Left lung (tissue), 4 donors: ENCODE measurements at regions not wholly inside any gene's neighbourhood (a gene's known extent, or its start where the extent isn't known, plus 50 kb on each side); places are given as distances from the start of the nearest gene placed in this dataset.
A peak's percentile ranks its signal among the peaks of the same experiment; 100 is the strongest.

Source experiments
- ATAC-seq: fragments of 200-7000 bp; cut with Tn5 transposase; one replicate; pipeline ENCODE4 v1.9.1; 2020; ENCODE audit warnings: moderate library complexity
- DNase-seq, 4 donors: peaks; one replicate each; pipeline ENCODE4 v3.0.0-alpha.2; 2013 to 2020
- H3K27ac ChIP-seq, 2 donors: fragments of 200-600 bp; sonication (generic) in 1 of 2; one replicate each; pipeline versions ENCODE4 v1.5.0 to v1.8.0; 2020 to 2021
- H3K27me3 ChIP-seq, 2 donors: fragments of 200-600 bp; sonication (generic) in 1 of 2; one replicate each; pipeline versions ENCODE4 v1.5.0 to v1.8.0; 2020 to 2021
- H3K36me3 ChIP-seq, 2 donors: fragments of 200-600 bp; sonication (generic) in 1 of 2; one replicate each; pipeline versions ENCODE4 v1.5.0 to v1.8.0; 2020 to 2021
- H3K4me1 ChIP-seq, 2 donors: fragments of 200-600 bp; one replicate each; pipeline ENCODE4 v1.8.0; 2021
- H3K4me3 ChIP-seq, 2 donors: fragments of 200-600 bp; sonication (generic) in 1 of 2; one replicate each; pipeline versions ENCODE4 v1.5.0 to v1.8.0; 2020 to 2021; ENCODE audit warnings: mild to moderate bottlenecking in 1 of 2
- H3K9me3 ChIP-seq, 2 donors: fragments of 200-600 bp; sonication (generic) in 1 of 2; one replicate each; pipeline versions ENCODE4 v1.5.0 to v1.8.0; 2020 to 2021
- intact Hi-C, 2 donors: fragments of 100-400 bp; cut with DNase I; formaldehyde crosslinking; loops; one replicate each; pipeline versions ENCODE4 v1.11.2 to v1.14.2; 2022
- TF ChIP-seq, protein P1 (sequence below), 2 donors: fragments of 200-600 bp; sonication (generic) in 1 of 2; IDR thresholded peaks; one replicate each; pipeline versions ENCODE4 v1.5.0 to v1.8.0; 2021; ENCODE audit warnings: antibody characterized with exemption in 2 of 2
- donor health status: DM: no; HTN: yes; CAD: no.
- donor health status: DM: no; HTN: no; CAD: no.

DNA sequence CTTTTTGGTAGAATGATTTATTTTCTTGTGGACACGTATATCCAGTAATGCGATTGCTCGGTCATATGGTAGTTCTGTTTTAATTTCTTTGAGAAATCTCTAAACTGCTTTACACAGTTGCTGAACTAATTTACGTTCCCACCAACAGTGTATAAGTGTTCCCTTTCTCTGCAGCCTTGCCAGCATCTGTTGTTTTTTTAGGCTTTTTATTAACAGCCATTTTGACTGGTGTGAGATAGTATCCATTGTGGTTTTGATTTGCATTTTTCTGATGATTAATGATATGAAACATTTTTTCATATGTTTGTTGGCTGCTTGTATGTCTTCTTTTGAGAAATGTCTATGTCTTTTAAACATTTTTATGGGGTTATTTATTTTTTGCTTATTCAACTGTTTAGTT lies 196.7 kb downstream of the MOXD1 start:
- no peaks in the 10 kb centered on the region for H3K9me3 ChIP-seq
- TF ChIP-seq, protein P1, sequence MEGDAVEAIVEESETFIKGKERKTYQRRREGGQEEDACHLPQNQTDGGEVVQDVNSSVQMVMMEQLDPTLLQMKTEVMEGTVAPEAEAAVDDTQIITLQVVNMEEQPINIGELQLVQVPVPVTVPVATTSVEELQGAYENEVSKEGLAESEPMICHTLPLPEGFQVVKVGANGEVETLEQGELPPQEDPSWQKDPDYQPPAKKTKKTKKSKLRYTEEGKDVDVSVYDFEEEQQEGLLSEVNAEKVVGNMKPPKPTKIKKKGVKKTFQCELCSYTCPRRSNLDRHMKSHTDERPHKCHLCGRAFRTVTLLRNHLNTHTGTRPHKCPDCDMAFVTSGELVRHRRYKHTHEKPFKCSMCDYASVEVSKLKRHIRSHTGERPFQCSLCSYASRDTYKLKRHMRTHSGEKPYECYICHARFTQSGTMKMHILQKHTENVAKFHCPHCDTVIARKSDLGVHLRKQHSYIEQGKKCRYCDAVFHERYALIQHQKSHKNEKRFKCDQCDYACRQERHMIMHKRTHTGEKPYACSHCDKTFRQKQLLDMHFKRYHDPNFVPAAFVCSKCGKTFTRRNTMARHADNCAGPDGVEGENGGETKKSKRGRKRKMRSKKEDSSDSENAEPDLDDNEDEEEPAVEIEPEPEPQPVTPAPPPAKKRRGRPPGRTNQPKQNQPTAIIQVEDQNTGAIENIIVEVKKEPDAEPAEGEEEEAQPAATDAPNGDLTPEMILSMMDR (IDR thresholded peaks at IDR 0.05) = no peak

DNA sequence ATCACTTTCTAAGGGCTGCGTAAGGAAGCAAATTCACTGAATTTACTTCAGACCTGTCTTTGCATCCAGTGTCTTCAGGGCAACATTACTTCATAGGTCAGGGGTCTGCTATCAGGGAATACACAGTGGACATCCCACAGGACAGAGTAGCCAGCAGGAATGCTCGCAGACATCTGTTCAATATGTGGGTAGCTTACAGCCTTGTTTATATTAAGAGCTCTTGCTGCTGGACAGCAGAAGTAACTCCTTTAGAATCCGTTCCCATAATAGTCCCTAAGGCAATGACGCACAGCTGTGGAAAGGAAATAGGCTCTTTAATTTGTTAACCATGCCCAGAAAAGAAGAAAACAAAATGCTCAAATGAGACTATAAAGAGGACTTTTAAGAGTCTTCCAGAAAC lies 198.7 kb downstream of the MOXD1 start:
- Histone ChIP-seq H3K4me1 (no peaks in the 10 kb centered on the region), H3K27me3 (no peaks in the 10 kb centered on the region), H3K27ac (no peak overlapping the region), H3K4me3 (no peak overlapping the region), H3K9me3 (no peaks in the 10 kb centered on the region), H3K36me3 (no peaks in the 10 kb centered on the region)
- no peak for ATAC-seq
- TF ChIP-seq, protein P1 (IDR thresholded peaks at IDR 0.05) = no peak
- peak in 2 of 4 donors; percentile 17 to 33 for DNase-seq
- intact Hi-C loops = no loop called here

More for the DNA sequence above, 196.7 kb downstream of the MOXD1 start:
- Histone ChIP-seq H3K4me3 (no peak overlapping the region), H3K27me3 (no peaks in the 10 kb centered on the region), H3K36me3 (no peaks in the 10 kb centered on the region), H3K27ac (no peak overlapping the region), H3K4me1 (no peaks in the 10 kb centered on the region)
- intact Hi-C loops = no loop called here
- DNase-seq (no peak), ATAC-seq (no peak)

DNA sequence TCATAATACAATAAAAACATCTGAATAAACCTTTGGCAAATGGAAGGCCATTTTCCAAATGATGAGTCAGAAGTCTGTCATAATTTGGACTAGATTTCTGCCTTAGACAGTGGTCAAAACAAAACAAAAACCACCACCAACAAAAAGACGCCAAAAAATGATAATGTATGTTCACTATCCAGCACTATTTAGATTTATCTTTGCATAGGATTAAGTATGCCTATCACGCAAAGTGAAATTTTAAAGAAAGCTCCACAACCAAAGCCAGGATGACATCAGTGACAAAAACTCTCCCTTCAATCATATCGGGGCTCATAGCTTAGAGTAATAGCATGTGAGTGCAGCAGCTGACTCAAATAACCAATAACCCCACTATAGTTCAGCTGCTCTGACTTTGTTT lies 201.9 kb downstream of the MOXD1 start:
- TF ChIP-seq, protein P1 (IDR thresholded peaks at IDR 0.05) = no peak
- Histone ChIP-seq H3K36me3 (no peaks in the 10 kb centered on the region), H3K4me1 (no peaks in the 10 kb centered on the region), H3K4me3 (no peak overlapping the region), H3K27ac (no peak overlapping the region), H3K9me3 (no peaks in the 10 kb centered on the region), H3K27me3 (no peaks in the 10 kb centered on the region)
- ATAC-seq (peak; percentile 17), DNase-seq (no peak)
- intact Hi-C loops = no loop called here

DNA sequence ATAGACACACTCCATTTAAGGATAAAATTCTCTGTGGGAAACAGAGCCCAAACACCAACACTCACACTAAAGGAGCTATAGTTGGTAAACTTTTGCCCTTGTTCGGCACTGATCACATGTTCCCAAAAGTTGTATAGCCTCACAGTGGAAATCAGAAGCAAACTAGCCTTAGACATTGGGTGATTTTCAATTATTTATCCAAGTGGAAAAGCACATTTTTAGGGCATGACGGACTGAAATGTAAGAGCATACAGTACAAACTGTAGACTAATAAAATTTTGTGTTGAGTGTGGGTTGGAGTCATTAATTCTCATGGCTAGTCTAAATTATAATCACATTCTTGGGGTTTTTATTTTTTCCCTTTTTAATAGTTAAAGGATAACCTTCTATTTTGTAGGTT lies 202.4 kb downstream of the MOXD1 start:
- Histone ChIP-seq H3K27me3 (no peaks in the 10 kb centered on the region), H3K9me3 (no peaks in the 10 kb centered on the region), H3K4me3 (no peak overlapping the region), H3K36me3 (no peaks in the 10 kb centered on the region), H3K27ac (no peak overlapping the region), H3K4me1 (no peaks in the 10 kb centered on the region)
- DNase-seq = no peak
- TF ChIP-seq, protein P1 (IDR thresholded peaks at IDR 0.05) = no peak
- intact Hi-C loops = no loop called here
- no peak for ATAC-seq

DNA sequence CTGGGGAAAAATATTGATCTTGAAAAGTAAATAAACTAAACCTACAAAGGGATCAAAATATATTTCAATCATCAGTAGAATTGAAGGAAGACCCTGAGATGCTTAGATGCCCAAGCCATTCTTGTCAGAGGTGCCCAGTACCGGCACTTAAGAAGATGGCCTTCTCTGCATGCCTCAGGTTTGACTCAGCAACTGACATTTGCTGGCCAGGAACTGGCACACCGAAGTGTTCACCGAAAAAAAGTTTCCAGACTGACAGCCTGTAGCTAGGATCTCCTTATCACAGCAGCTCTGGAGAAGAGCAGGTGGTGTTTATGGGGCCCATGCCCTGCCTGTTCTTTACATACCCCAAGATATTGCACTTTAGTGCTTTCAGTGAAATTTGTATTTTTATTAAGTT lies 203.2 kb downstream of the MOXD1 start:
- TF ChIP-seq, protein P1 (IDR thresholded peaks at IDR 0.05) = no peak
- Histone ChIP-seq H3K27ac (no peak overlapping the region), H3K36me3 (no peaks in the 10 kb centered on the region), H3K4me1 (no peaks in the 10 kb centered on the region), H3K9me3 (no peaks in the 10 kb centered on the region), H3K4me3 (no peak overlapping the region), H3K27me3 (no peaks in the 10 kb centered on the region)
- no peak for ATAC-seq
- intact Hi-C loops = no loop called here
- DNase-seq = no peak
